ENCODE measurements at regions not wholly inside any gene's neighbourhood (a gene's known extent, or its start where the extent isn't known, plus 50 kb on each side); places are given as distances from the start of the nearest gene placed in this dataset.

DNA sequence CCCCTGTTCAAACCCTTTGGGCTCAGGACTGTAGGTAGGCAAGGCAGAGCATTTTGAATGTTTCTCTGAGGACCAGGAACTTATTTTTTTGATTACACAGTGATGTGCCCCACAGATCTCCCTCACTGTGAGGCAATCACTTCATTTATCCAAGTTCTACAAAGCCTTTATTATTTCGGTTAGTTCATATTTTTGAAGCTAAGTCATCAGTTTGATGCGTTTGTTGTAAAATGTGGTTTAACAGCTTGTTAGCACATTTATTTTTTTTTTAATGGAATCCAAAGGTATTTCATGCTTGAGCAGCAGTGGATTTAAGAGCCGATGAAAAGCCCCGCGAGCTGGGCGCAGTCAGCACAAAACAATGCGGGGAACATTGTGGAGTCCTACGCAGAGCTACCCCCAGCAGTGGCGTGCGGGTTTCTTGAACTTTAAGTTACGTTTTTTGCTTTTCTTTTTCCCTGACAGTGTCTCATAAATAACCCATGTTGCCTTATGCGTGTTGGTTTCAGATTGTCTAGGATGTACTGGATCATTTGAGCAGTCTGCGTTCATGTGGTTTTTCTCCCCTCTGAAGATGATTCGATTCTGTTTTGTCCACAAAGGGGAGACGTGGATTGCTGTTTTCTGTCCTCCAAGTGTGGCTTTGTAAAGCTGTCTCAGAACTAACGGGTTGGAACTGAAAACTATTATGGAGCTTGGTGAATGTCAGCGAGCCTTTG, 233.6 kb upstream of the BMP2 start:
- no peak overlapping the region for H3K27ac ChIP-seq (ENCODE audit: extremely low read length, insufficient read depth, low read length)
- BruUV-seq (replicated peaks), result no TSS peak
- in situ Hi-C loops (cut with HindIII; ENCODE audit: extremely low pct_ligation_motif_present, low pct_unique_long_range_greater_than_20kb) (no loop called here), intact Hi-C loops (cut with micrococcal nuclease; ENCODE audit: unreplicated experiment) (no loop called here)
- WGBS (ENCODE audit: low lambda C conversion rate), result 52% methylated on average over 17 of the region's 17 CpGs
- DNase-seq (ENCODE audit: low spot score) (no peak), ATAC-seq (no peak), FAIRE-seq (no peak)
- no peaks in the 10 kb centered on the region for H3K4me1 ChIP-seq (ENCODE audit: insufficient read depth, low read length)
- H3K9ac ChIP-seq (ENCODE audit: insufficient read depth, low read depth, low read length), result no peak overlapping the region
- H3K9me3 ChIP-seq (ENCODE audit: low read length), result no peaks in the 10 kb centered on the region
- H2AFZ ChIP-seq (ENCODE audit: low read length), result no peak overlapping the region
- H3K79me2 ChIP-seq (ENCODE audit: insufficient read depth, low read length), result no peaks in the 10 kb centered on the region
- TF ChIP-seq TOE1 (CRISPR knock-in tag; IDR thresholded peaks at IDR 0.05) (no peak), HCFC1 (IDR thresholded peaks at IDR 0.05; ENCODE audit: low read depth, low read length) (no peak), NPAS2 (CRISPR knock-in tag; IDR thresholded peaks at IDR 0.05; ENCODE audit: borderline replicate concordance) (no peak), ZNF441 (CRISPR knock-in tag; IDR thresholded peaks at IDR 0.05; ENCODE audit: borderline replicate concordance) (no peak)
- H3K4me2 ChIP-seq (ENCODE audit: low read depth, low read length), result no peak overlapping the region
- H3K36me3 ChIP-seq (replicated peaks in 1 of 2; ENCODE audit: control insufficient read depth in 1 of 2, insufficient read depth in 2 of 2, low read length in 2 of 2), result no peaks in the 10 kb centered on the region
- H3K4me3 ChIP-seq (replicated peaks in 1 of 3; ENCODE audit: insufficient read depth in 1 of 3, low read depth in 2 of 3, low read length in 3 of 3), result no peak overlapping the region
- no peaks in the 10 kb centered on the region for H3K27me3 ChIP-seq (ENCODE audit: control insufficient read depth in 1 of 2, insufficient read depth in 2 of 2, low read length in 2 of 2)
- ChIA-PET CTCF (ENCODE audit: low intra/inter-chr PET ratio, low total read pairs) (no interaction called here), POLR2A (no interaction called here)
- H4K20me1 ChIP-seq (ENCODE audit: insufficient read depth, low read length), result no peaks in the 10 kb centered on the region

DNA sequence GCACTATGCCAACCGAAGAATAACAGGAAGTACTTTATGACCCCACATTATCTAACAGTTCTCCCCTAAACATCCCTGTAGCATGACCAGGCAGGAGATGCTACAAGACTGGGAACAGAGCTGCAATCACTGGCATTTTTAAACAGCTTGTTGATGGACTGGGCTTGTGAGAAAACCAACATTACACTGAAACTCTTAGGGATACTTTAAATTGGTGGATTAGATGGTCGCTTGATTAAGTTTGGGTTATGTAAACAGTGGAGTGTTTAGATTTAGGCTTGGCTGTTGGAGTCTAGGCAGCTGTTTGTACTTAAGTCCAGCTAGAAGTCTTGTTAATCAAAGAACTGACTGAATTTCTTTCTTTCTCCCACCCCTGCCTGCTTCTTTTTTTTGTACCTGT, 234.1 kb upstream of the BMP2 start:
- Histone ChIP-seq H2AFZ (ENCODE audit: low read length) (no peak overlapping the region), H3K79me2 (ENCODE audit: insufficient read depth, low read length) (no peaks in the 10 kb centered on the region), H3K27ac (ENCODE audit: extremely low read length, insufficient read depth, low read length) (no peak overlapping the region), H4K20me1 (ENCODE audit: insufficient read depth, low read length) (no peaks in the 10 kb centered on the region), H3K4me3 (replicated peaks in 1 of 3; ENCODE audit: insufficient read depth in 1 of 3, low read depth in 2 of 3, low read length in 3 of 3) (no peak overlapping the region), H3K4me1 (ENCODE audit: insufficient read depth, low read length) (no peaks in the 10 kb centered on the region), H3K4me2 (ENCODE audit: low read depth, low read length) (no peak overlapping the region), H3K9me3 (ENCODE audit: low read length) (no peaks in the 10 kb centered on the region), H3K36me3 (replicated peaks in 1 of 2; ENCODE audit: control insufficient read depth in 1 of 2, insufficient read depth in 2 of 2, low read length in 2 of 2) (no peaks in the 10 kb centered on the region), H3K27me3 (ENCODE audit: control insufficient read depth in 1 of 2, insufficient read depth in 2 of 2, low read length in 2 of 2) (no peaks in the 10 kb centered on the region), H3K9ac (ENCODE audit: insufficient read depth, low read depth, low read length) (no peak overlapping the region)
- POLR2A ChIA-PET, result no interaction called here
- WGBS (ENCODE audit: low lambda C conversion rate), result 5% methylated on average over 2 of the region's 2 CpGs
- ATAC-seq (no peak), FAIRE-seq (no peak), DNase-seq (ENCODE audit: low spot score) (no peak)
- CTCF ChIA-PET (ENCODE audit: low intra/inter-chr PET ratio, low total read pairs), result no interaction called here
- intact Hi-C loops (cut with micrococcal nuclease; ENCODE audit: unreplicated experiment) (no loop called here), in situ Hi-C loops (cut with HindIII; ENCODE audit: extremely low pct_ligation_motif_present, low pct_unique_long_range_greater_than_20kb) (no loop called here)
- BruUV-seq (replicated peaks), result no TSS peak
- no peak for TF ChIP-seq ZBTB8A (CRISPR knock-in tag; IDR thresholded peaks at IDR 0.05; ENCODE audit: borderline replicate concordance, low read depth)
- TF ChIP-seq NFYC (CRISPR knock-in tag; IDR thresholded peaks at IDR 0.05), result no peak
- TF ChIP-seq ZSCAN25 (CRISPR knock-in tag; IDR thresholded peaks at IDR 0.05), result no peak
- TF ChIP-seq, protein P1, sequence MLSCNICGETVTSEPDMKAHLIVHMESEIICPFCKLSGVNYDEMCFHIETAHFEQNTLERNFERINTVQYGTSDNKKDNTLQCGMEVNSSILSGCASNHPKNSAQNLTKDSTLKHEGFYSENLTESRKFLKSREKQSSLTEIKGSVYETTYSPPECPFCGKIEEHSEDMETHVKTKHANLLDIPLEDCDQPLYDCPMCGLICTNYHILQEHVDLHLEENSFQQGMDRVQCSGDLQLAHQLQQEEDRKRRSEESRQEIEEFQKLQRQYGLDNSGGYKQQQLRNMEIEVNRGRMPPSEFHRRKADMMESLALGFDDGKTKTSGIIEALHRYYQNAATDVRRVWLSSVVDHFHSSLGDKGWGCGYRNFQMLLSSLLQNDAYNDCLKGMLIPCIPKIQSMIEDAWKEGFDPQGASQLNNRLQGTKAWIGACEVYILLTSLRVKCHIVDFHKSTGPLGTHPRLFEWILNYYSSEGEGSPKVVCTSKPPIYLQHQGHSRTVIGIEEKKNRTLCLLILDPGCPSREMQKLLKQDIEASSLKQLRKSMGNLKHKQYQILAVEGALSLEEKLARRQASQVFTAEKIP (CRISPR knock-in tag; IDR thresholded peaks at IDR 0.05; ENCODE audit: borderline replicate concordance), result no peak
- TF ChIP-seq ZSCAN31 (CRISPR knock-in tag; IDR thresholded peaks at IDR 0.05; ENCODE audit: low read depth), result no peak
- TF ChIP-seq ZKSCAN1 (IDR thresholded peaks at IDR 0.05; ENCODE audit: low read length), result no peak
- TF ChIP-seq, protein P2, sequence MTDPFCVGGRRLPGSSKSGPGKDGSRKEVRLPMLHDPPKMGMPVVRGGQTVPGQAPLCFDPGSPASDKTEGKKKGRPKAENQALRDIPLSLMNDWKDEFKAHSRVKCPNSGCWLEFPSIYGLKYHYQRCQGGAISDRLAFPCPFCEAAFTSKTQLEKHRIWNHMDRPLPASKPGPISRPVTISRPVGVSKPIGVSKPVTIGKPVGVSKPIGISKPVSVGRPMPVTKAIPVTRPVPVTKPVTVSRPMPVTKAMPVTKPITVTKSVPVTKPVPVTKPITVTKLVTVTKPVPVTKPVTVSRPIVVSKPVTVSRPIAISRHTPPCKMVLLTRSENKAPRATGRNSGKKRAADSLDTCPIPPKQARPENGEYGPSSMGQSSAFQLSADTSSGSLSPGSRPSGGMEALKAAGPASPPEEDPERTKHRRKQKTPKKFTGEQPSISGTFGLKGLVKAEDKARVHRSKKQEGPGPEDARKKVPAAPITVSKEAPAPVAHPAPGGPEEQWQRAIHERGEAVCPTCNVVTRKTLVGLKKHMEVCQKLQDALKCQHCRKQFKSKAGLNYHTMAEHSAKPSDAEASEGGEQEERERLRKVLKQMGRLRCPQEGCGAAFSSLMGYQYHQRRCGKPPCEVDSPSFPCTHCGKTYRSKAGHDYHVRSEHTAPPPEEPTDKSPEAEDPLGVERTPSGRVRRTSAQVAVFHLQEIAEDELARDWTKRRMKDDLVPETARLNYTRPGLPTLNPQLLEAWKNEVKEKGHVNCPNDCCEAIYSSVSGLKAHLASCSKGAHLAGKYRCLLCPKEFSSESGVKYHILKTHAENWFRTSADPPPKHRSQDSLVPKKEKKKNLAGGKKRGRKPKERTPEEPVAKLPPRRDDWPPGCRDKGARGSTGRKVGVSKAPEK (CRISPR knock-in tag; IDR thresholded peaks at IDR 0.05; ENCODE audit: borderline replicate concordance), result no peak
- TF ChIP-seq MTF2 (CRISPR knock-in tag; IDR thresholded peaks at IDR 0.05; ENCODE audit: borderline replicate concordance), result no peak
- TF ChIP-seq PPARG (CRISPR knock-in tag; conservative IDR thresholded peaks at IDR 0.05), result no peak
- TF ChIP-seq ZNF773 (CRISPR knock-in tag; IDR thresholded peaks at IDR 0.05; ENCODE audit: borderline replicate concordance), result no peak
- TF ChIP-seq NFKBIZ (CRISPR knock-in tag; IDR thresholded peaks at IDR 0.05), result no peak
- no peak for TF ChIP-seq HDAC1 (CRISPR knock-in tag; IDR thresholded peaks at IDR 0.05)
